ENCODE measurements at regions not wholly inside any gene's neighbourhood (a gene's known extent, or its start where the extent isn't known, plus 50 kb on each side); places are given as distances from the start of the nearest gene placed in this dataset.

GRCh38 chr6:100176951-100177710 is 183.1 kb upstream of the MCHR2 start:
- H3K4me3 ChIP-seq (ENCODE audit: insufficient read depth, low read length, poor library complexity, severe bottlenecking) = no peak overlapping the region
- TF ChIP-seq EZH2phosphoT487 (conservative IDR thresholded peaks at IDR 0.05; ENCODE audit: low read length) = no peak
- TF ChIP-seq CTCF (IDR thresholded peaks at IDR 0.05; ENCODE audit: insufficient read depth, low read length, poor library complexity, severe bottlenecking) = no peak
- no peaks in the 10 kb centered on the region for H3F3A ChIP-seq (ENCODE audit: insufficient read depth)
- no peaks in the 10 kb centered on the region for H3K36me3 ChIP-seq (ENCODE audit: low read length)
- no peaks in the 10 kb centered on the region for H3K79me2 ChIP-seq (ENCODE audit: insufficient read depth, low read length)
- H3K4me2 ChIP-seq (ENCODE audit: low read depth, low read length, poor library complexity, severe bottlenecking) = no peak overlapping the region
- H3K9ac ChIP-seq (ENCODE audit: low read length) = no peak overlapping the region
- no peak overlapping the region for H2AFZ ChIP-seq (ENCODE audit: low read depth, low read length, severe bottlenecking)
- H3K9me2 ChIP-seq (replicated peaks; ENCODE audit: insufficient read depth, low read length) = no peaks in the 10 kb centered on the region
- no peaks in the 10 kb centered on the region for H3K27me3 ChIP-seq (ENCODE audit: low read length)
- no peak overlapping the region for H3K27ac ChIP-seq (ENCODE audit: low read depth, low read length)
- no peaks in the 10 kb centered on the region for H4K20me1 ChIP-seq (ENCODE audit: low read depth, low read length)
- no peaks in the 10 kb centered on the region for H3K9me3 ChIP-seq (ENCODE audit: insufficient read depth, low read length)

GRCh38 chr6:100176311-100176950 is 182.4 kb upstream of the MCHR2 start:
- no peak overlapping the region for H3K9ac ChIP-seq (ENCODE audit: low read length)
- no peaks in the 10 kb centered on the region for H3K9me3 ChIP-seq (ENCODE audit: insufficient read depth, low read length)
- no peak overlapping the region for H3K27ac ChIP-seq (ENCODE audit: low read depth, low read length)
- TF ChIP-seq EZH2phosphoT487 (conservative IDR thresholded peaks at IDR 0.05; ENCODE audit: low read length) = no peak
- peak; percentile 34 for TF ChIP-seq CTCF (IDR thresholded peaks at IDR 0.05; ENCODE audit: insufficient read depth, low read length, poor library complexity, severe bottlenecking)
- H3K36me3 ChIP-seq (ENCODE audit: low read length) = no peaks in the 10 kb centered on the region
- H4K20me1 ChIP-seq (ENCODE audit: low read depth, low read length) = no peaks in the 10 kb centered on the region
- H3K9me2 ChIP-seq (replicated peaks; ENCODE audit: insufficient read depth, low read length) = no peaks in the 10 kb centered on the region
- no peaks in the 10 kb centered on the region for H3F3A ChIP-seq (ENCODE audit: insufficient read depth)
- no peaks in the 10 kb centered on the region for H3K79me2 ChIP-seq (ENCODE audit: insufficient read depth, low read length)
- H3K4me3 ChIP-seq (ENCODE audit: insufficient read depth, low read length, poor library complexity, severe bottlenecking) = no peak overlapping the region
- no peak overlapping the region for H3K4me2 ChIP-seq (ENCODE audit: low read depth, low read length, poor library complexity, severe bottlenecking)
- H3K27me3 ChIP-seq (ENCODE audit: low read length) = no peaks in the 10 kb centered on the region
- H2AFZ ChIP-seq (ENCODE audit: low read depth, low read length, severe bottlenecking) = no peak overlapping the region

- Histone ChIP-seq H2AFZ (ENCODE audit: low read depth, low read length, severe bottlenecking) (no peak overlapping the region), H3K9me2 (replicated peaks; ENCODE audit: insufficient read depth, low read length) (no peaks in the 10 kb centered on the region), H3K36me3 (ENCODE audit: low read length) (no peaks in the 10 kb centered on the region), H3F3A (ENCODE audit: insufficient read depth) (no peaks in the 10 kb centered on the region), H4K20me1 (ENCODE audit: low read depth, low read length) (no peaks in the 10 kb centered on the region), H3K9me3 (ENCODE audit: insufficient read depth, low read length) (no peaks in the 10 kb centered on the region), H3K79me2 (ENCODE audit: insufficient read depth, low read length) (no peaks in the 10 kb centered on the region), H3K27me3 (ENCODE audit: low read length) (no peaks in the 10 kb centered on the region), H3K27ac (ENCODE audit: low read depth, low read length) (no peak overlapping the region), H3K4me3 (ENCODE audit: insufficient read depth, low read length, poor library complexity, severe bottlenecking) (no peak overlapping the region), H3K9ac (ENCODE audit: low read length) (no peak overlapping the region), H3K4me2 (ENCODE audit: low read depth, low read length, poor library complexity, severe bottlenecking) (no peak overlapping the region)
- no peak for TF ChIP-seq EZH2phosphoT487 (conservative IDR thresholded peaks at IDR 0.05; ENCODE audit: low read length)
- TF ChIP-seq CTCF (IDR thresholded peaks at IDR 0.05; ENCODE audit: insufficient read depth, low read length, poor library complexity, severe bottlenecking) = no peak
Measured at GRCh38 chr6:100175814-100176310, 181.8 kb upstream of the MCHR2 start.
